Sigmoid colon (tissue), 4 donors: ENCODE measurements at regions not wholly inside any gene's neighbourhood (a gene's known extent, or its start where the extent isn't known, plus 50 kb on each side); places are given as distances from the start of the nearest gene placed in this dataset.

ENCODE experiments used
- CTCF ChIP-seq, 4 experiments: fragments of 450-650 bp in 3 of 4; fragments of 200-600 bp in 1 of 4; IDR thresholded peaks; one replicate each; pipeline ENCODE4 v1.5.1; 2016 to 2019; ENCODE audit warnings: antibody characterized with exemption in 4 of 4, mild to moderate bottlenecking in 3 of 4, moderate library complexity in 2 of 4
- EP300 ChIP-seq, 4 donors: sonication (generic); formaldehyde crosslinking; IDR thresholded peaks; one replicate each; pipeline ENCODE4 v1.6.1; 2017; ENCODE audit warnings: antibody characterized with exemption in 4 of 4
- POLR2A ChIP-seq, 2 donors: fragments of 450-650 bp; IDR thresholded peaks; one replicate each; pipeline ENCODE4 v1.6.1; 2016; ENCODE audit warnings: antibody characterized with exemption in 2 of 2, mild to moderate bottlenecking in 2 of 2, moderate library complexity in 2 of 2
- POLR2AphosphoS5 ChIP-seq, 4 donors: sonication (generic); formaldehyde crosslinking; IDR thresholded peaks; one replicate each; pipeline ENCODE4 v1.6.1; 2017; ENCODE audit warnings: antibody characterized with exemption in 4 of 4

GRCh38 chr18:29647700-29648099 is 1394.8 kb downstream of the DSC3 start:
- no peak for TF ChIP-seq CTCF (IDR thresholded peaks at IDR 0.05)
- no peak for TF ChIP-seq POLR2A (IDR thresholded peaks at IDR 0.05)
- no peak for TF ChIP-seq POLR2AphosphoS5 (IDR thresholded peaks at IDR 0.05)
- no peak for TF ChIP-seq EP300 (IDR thresholded peaks at IDR 0.05)
